NCI-H526 treated with DMSO at 0.1 percent for 48 hours (cell line): ENCODE measurements at regions not wholly inside any gene's neighbourhood (a gene's known extent, or its start where the extent isn't known, plus 50 kb on each side); places are given as distances from the start of the nearest gene placed in this dataset.

Source experiments
- DNase-seq: peaks from one replicate; lab custom pipeline; 2025; lab: John Stamatoyannopoulos, UW

- DNase-seq: no peak
These were observed 582.6 kb downstream of the SOX6 start for GRCh38 chr11:15773476-15774387.

GRCh38 chr11:15774388-15774939, 581.9 kb downstream of the SOX6 start:
- no peak for DNase-seq

GRCh38 chr11:15775015-15775541, 581.3 kb downstream of the SOX6 start:
- no peak for DNase-seq

- no peak for DNase-seq
These were observed 580.5 kb downstream of the SOX6 start for GRCh38 chr11:15775797-15776196.

GRCh38 chr11:15776366-15776765, 580.0 kb downstream of the SOX6 start:
- no peak for DNase-seq

- DNase-seq: no peak
These were observed 576.8 kb downstream of the SOX6 start for GRCh38 chr11:15779518-15779917.

- DNase-seq: no peak
These were observed 576.0 kb downstream of the SOX6 start for GRCh38 chr11:15780382-15780781.

- no peak for DNase-seq
These were observed 575.5 kb downstream of the SOX6 start for GRCh38 chr11:15780837-15781236.

GRCh38 chr11:15783619-15784018, 572.7 kb downstream of the SOX6 start:
- DNase-seq: no peak

- DNase-seq: no peak
These were observed 563.0 kb downstream of the SOX6 start for GRCh38 chr11:15793043-15793996.

GRCh38 chr11:15794361-15795150, 561.8 kb downstream of the SOX6 start:
- DNase-seq: no peak

GRCh38 chr11:15795378-15795777, 561.0 kb downstream of the SOX6 start:
- no peak for DNase-seq

GRCh38 chr11:15800111-15800800, 556.1 kb downstream of the SOX6 start:
- no peak for DNase-seq

GRCh38 chr11:15801126-15801525, 555.2 kb downstream of the SOX6 start:
- DNase-seq: no peak

- no peak for DNase-seq
These were observed 554.7 kb downstream of the SOX6 start for GRCh38 chr11:15801616-15802015.

- no peak for DNase-seq
These were observed 550.6 kb downstream of the SOX6 start for GRCh38 chr11:15805726-15806125.

- no peak for DNase-seq
These were observed 550.1 kb downstream of the SOX6 start for GRCh38 chr11:15806217-15806616.

- DNase-seq: no peak
These were observed 548.5 kb downstream of the SOX6 start for GRCh38 chr11:15807827-15808226.

GRCh38 chr11:15810082-15810481, 546.3 kb downstream of the SOX6 start:
- DNase-seq: no peak

GRCh38 chr11:15810525-15810924, 545.8 kb downstream of the SOX6 start:
- no peak for DNase-seq
